ENCODE measurements at regions not wholly inside any gene's neighbourhood (a gene's known extent, or its start where the extent isn't known, plus 50 kb on each side); places are given as distances from the start of the nearest gene placed in this dataset.
"Not testable (repeated sequence)": the region's sequence is repeated elsewhere in the genome, so short reads cannot be mapped to it uniquely, and the experiment has no call there.

DNA sequence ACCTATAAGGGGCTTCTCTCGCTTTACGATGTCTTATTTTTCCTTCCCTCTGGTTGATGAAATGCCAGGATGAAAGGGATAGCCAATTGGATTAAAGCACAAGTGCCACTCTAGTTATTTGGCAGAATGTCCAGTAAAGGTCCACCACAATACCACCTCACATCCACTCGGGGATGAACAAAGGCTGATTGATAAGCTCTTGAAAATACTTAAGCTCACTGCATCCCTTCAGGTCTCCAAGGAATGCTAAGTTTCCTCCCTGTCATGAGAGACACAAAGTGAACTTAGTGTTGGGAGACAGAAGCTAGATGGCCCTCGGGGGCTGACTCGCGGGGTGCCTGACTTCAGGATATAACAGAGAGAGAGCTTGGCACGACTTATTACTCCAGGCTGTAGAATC, 185.9 kb upstream of the ZNF644 start:
- not testable (repeated sequence) for H3K27ac Mint-ChIP-seq

DNA sequence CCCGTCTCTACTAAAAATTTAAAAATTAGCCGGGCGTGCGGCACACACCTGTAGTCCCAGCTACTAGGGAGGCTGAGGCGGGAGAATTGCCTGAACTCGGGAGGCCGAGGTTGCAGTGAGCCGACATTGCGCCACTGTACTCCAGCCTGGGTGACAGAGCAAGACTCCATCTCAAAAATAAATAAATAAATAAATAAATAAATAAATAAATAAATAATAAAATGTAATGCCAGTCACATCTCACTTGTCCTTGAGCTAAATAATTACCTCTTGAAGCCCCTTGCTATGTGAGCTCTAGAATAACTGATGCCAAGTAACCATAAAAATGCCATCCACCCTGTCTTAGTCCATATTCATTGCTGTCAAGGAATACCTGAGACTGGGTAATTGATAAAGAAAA, 182.3 kb upstream of the ZNF644 start:
- H3K4me3 Mint-ChIP-seq; ATAC-seq (replicated peaks); H3K36me3 Mint-ChIP-seq; H3K27ac Mint-ChIP-seq; H3K4me1 Mint-ChIP-seq; DNase-seq; H3K9me3 Mint-ChIP-seq: not testable (repeated sequence)
- peaks cover 19 to 42% of the 10 kb centered on the region in 2 donors for H3K27me3 Mint-ChIP-seq

More for the DNA sequence above, 185.9 kb upstream of the ZNF644 start:
- H3K4me3 Mint-ChIP-seq; H3K9me3 Mint-ChIP-seq; ATAC-seq (replicated peaks); H3K4me1 Mint-ChIP-seq; DNase-seq; H3K36me3 Mint-ChIP-seq: not testable (repeated sequence)
- H3K27me3 Mint-ChIP-seq = peaks cover 22 to 32% of the 10 kb centered on the region in 2 donors

- no peak overlapping the region for H3K4me3 Mint-ChIP-seq
- no peak overlapping the region for H3K27ac Mint-ChIP-seq
- ATAC-seq (replicated peaks) = no peak
- no peaks in the 10 kb centered on the region for H3K9me3 Mint-ChIP-seq
- no peak for DNase-seq
- H3K27me3 Mint-ChIP-seq = peaks cover 13 to 39% of the 10 kb centered on the region in 2 donors
- H3K36me3 Mint-ChIP-seq = no peaks in the 10 kb centered on the region
- no peaks in the 10 kb centered on the region for H3K4me1 Mint-ChIP-seq
Measured at GRCh38 chr1:91201694-91202093, 179.9 kb upstream of the ZNF644 start.

DNA sequence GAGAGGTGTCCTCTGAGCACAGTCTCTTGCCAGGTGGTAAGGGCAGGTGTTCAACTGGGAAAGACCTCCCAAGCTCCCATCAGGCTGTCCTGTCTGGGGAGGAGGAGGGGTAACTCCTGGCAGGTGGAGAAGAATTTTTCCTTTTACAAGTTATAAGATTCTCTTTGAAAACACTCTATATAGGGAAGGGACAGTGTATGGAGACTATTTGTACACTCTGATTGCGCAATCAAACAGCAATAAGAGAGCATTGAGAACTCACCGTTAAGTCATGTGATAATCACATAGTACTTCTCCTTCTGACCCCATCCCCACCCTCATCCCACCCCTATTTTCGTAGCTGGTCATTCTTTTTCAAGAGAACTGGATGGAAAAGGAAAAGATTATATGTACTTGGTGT, 179.3 kb upstream of the ZNF644 start:
- ATAC-seq (replicated peaks) = no peak
- Mint-ChIP-seq H3K27me3 (peaks cover 13 to 42% of the 10 kb centered on the region in 2 donors), H3K9me3 (no peaks in the 10 kb centered on the region), H3K4me3 (no peak overlapping the region), H3K4me1 (no peaks in the 10 kb centered on the region), H3K27ac (no peak overlapping the region), H3K36me3 (no peaks in the 10 kb centered on the region)
- DNase-seq = no peak

- Mint-ChIP-seq H3K4me3 (no peak overlapping the region), H3K4me1 (no peaks in the 10 kb centered on the region), H3K27me3 (peaks cover 13 to 42% of the 10 kb centered on the region in 2 donors), H3K36me3 (no peaks in the 10 kb centered on the region), H3K9me3 (no peaks in the 10 kb centered on the region), H3K27ac (no peak overlapping the region)
- DNase-seq (no peak), ATAC-seq (replicated peaks) (no peak)
Measured at GRCh38 chr1:91200675-91201074, 178.8 kb upstream of the ZNF644 start.

- Mint-ChIP-seq H3K27ac (no peak overlapping the region), H3K36me3 (no peaks in the 10 kb centered on the region), H3K4me3 (no peak overlapping the region), H3K27me3 (peaks cover 9 to 36% of the 10 kb centered on the region in 2 donors), H3K9me3 (no peaks in the 10 kb centered on the region), H3K4me1 (no peaks in the 10 kb centered on the region)
- ATAC-seq (replicated peaks) (no peak), DNase-seq (no peak)
Measured at GRCh38 chr1:91199988-91200387, 178.2 kb upstream of the ZNF644 start.

DNA sequence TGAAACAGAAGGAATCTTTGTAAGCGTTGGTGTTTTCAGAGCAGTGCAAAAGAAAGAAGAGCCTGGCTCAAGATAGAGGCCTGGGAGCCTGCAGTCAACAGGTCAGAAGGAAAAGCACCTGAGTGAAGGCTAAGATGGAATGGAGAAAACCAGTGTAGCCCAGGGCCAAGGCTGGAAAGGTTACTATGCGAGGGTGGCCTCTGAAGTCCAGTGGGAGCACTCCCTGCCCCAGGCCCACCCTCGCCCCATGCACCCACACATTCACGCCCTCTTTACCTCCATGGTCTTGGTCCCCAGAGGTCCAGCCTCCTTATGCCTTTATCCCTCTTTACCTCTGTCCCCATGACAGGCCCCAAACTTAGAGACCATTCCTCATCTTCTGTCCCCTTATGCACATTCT, 169.2 kb upstream of the ZNF644 start:
- DNase-seq (no peak), ATAC-seq (replicated peaks) (no peak)
- Mint-ChIP-seq H3K4me3 (no peak overlapping the region), H3K27ac (no peak overlapping the region), H3K36me3 (no peaks in the 10 kb centered on the region), H3K27me3 (peaks cover 23 to 31% of the 10 kb centered on the region in 2 donors), H3K4me1 (no peaks in the 10 kb centered on the region), H3K9me3 (peaks cover 4 to 5% of the 10 kb centered on the region in 2 donors)

- H3K4me3 Mint-ChIP-seq = no peak overlapping the region
- no peak overlapping the region for H3K27ac Mint-ChIP-seq
- peaks cover 23 to 42% of the 10 kb centered on the region in 2 donors for H3K27me3 Mint-ChIP-seq
Measured at GRCh38 chr1:91189096-91189495, 167.3 kb upstream of the ZNF644 start.

DNA sequence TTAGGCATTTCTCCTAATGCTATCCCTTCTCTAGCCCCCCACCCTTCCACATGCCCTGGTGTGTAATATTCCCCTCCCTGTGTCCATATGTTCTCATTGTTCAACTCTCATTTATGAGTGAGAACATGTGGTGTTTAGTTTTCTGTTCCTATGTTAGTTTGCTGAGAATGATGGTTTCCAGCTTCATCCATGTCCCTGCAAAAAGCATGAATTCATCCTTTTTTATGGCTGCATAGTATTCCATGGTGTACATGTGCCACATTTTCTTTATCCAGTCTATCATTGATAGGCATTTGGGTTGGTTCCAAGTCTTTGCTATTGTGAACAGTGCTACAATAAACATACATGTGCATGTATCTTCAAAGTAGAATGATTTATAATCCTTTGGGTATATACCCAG, 161.0 kb upstream of the ZNF644 start:
- peaks cover 15 to 20% of the 10 kb centered on the region in 2 donors for H3K9me3 Mint-ChIP-seq
- H3K27me3 Mint-ChIP-seq = peaks cover 13 to 48% of the 10 kb centered on the region in 2 donors
- not testable (repeated sequence) for H3K4me1 Mint-ChIP-seq; ATAC-seq (replicated peaks); DNase-seq; H3K4me3 Mint-ChIP-seq; H3K27ac Mint-ChIP-seq; H3K36me3 Mint-ChIP-seq

More at GRCh38 chr1:91189096-91189495, 167.3 kb upstream of the ZNF644 start:
- Mint-ChIP-seq H3K36me3 (peaks cover 0 to 3% of the 10 kb centered on the region in 2 donors), H3K4me1 (no peaks in the 10 kb centered on the region), H3K9me3 (peaks cover 11 to 12% of the 10 kb centered on the region in 2 donors)
- DNase-seq (no peak), ATAC-seq (replicated peaks) (no peak)

DNA sequence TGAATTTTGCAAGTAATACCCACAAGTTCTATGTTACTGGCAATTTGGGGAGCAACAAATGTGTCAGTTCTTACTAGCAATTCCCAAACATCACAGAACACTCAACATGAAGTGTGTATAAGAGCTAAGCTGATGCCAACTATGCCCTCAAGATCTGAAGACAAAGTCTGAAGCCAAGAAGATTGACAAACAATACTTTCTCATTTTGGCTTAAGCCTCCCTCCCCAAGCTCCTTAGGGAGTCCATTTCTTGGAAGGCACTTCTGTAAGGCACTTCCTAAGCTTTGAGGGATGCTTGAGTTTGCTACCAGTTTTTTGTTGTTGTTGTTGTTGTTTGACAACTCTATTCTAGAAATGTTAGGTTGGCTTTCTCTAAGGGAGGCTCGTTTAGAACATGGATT, 154.4 kb upstream of the ZNF644 start:
- no peaks in the 10 kb centered on the region for H3K4me1 Mint-ChIP-seq
- ATAC-seq (replicated peaks) (no peak), DNase-seq (no peak)
- no peaks in the 10 kb centered on the region for H3K36me3 Mint-ChIP-seq
- no peak overlapping the region for H3K4me3 Mint-ChIP-seq
- H3K9me3 Mint-ChIP-seq = no peaks in the 10 kb centered on the region
- peaks cover 27 to 57% of the 10 kb centered on the region in 2 donors for H3K27me3 Mint-ChIP-seq
- no peak overlapping the region for H3K27ac Mint-ChIP-seq

GRCh38 chr1:91174734-91175133, 152.9 kb upstream of the ZNF644 start:
- Mint-ChIP-seq H3K27ac (no peak overlapping the region), H3K9me3 (no peaks in the 10 kb centered on the region), H3K4me3 (no peak overlapping the region), H3K27me3 (peaks cover 27 to 49% of the 10 kb centered on the region in 2 donors), H3K4me1 (no peaks in the 10 kb centered on the region), H3K36me3 (no peaks in the 10 kb centered on the region)
- DNase-seq (no peak), ATAC-seq (replicated peaks) (no peak)

GRCh38 chr1:91173346-91173890, 151.6 kb upstream of the ZNF644 start:
- Mint-ChIP-seq H3K9me3 (no peaks in the 10 kb centered on the region), H3K27me3 (peaks cover 27 to 49% of the 10 kb centered on the region in 2 donors), H3K4me1 (no peaks in the 10 kb centered on the region), H3K4me3 (no peak overlapping the region), H3K27ac (no peak overlapping the region), H3K36me3 (no peaks in the 10 kb centered on the region)
- ATAC-seq (replicated peaks) = no peak
- DNase-seq = no peak

- H3K4me1 Mint-ChIP-seq = no peaks in the 10 kb centered on the region
- no peak overlapping the region for H3K4me3 Mint-ChIP-seq
- no peaks in the 10 kb centered on the region for H3K36me3 Mint-ChIP-seq
Measured at GRCh38 chr1:91172541-91172940, 150.7 kb upstream of the ZNF644 start.

DNA sequence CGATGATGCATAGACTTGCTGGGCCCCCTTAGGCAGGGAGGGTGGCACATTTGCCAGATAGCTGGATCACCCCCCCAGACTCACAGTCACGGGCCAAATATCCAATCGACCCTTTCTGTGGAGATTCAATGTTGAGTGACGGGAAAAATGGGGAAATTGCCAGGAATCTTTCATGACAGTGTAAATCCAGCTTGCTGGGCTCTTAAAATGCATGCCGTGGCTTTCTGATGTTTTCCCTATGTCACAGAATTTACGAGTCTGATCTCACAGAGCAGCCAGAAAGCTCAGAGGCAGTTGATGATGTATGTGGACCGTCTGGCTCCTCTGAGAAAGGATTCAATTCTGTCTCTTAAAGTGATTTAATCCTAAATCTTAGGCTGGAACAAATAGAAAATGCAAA, 150.1 kb upstream of the ZNF644 start:
- ATAC-seq (replicated peaks) = no peak
- no peak overlapping the region for H3K4me3 Mint-ChIP-seq
- H3K36me3 Mint-ChIP-seq = no peaks in the 10 kb centered on the region
- H3K4me1 Mint-ChIP-seq = no peaks in the 10 kb centered on the region
- no peak for DNase-seq
- peaks cover 27 to 55% of the 10 kb centered on the region in 2 donors for H3K27me3 Mint-ChIP-seq
- H3K9me3 Mint-ChIP-seq = no peaks in the 10 kb centered on the region
- no peak overlapping the region for H3K27ac Mint-ChIP-seq

More at GRCh38 chr1:91172541-91172940, 150.7 kb upstream of the ZNF644 start:
- Mint-ChIP-seq H3K9me3 (no peaks in the 10 kb centered on the region), H3K27ac (no peak overlapping the region), H3K27me3 (peaks cover 27 to 55% of the 10 kb centered on the region in 2 donors)
- no peak for DNase-seq
- no peak for ATAC-seq (replicated peaks)

GRCh38 chr1:91170571-91170970, 148.7 kb upstream of the ZNF644 start:
- no peak for ATAC-seq (replicated peaks)
- Mint-ChIP-seq H3K4me3 (no peak overlapping the region), H3K9me3 (no peaks in the 10 kb centered on the region), H3K27ac (no peak overlapping the region), H3K36me3 (no peaks in the 10 kb centered on the region), H3K4me1 (no peaks in the 10 kb centered on the region), H3K27me3 (peaks cover 27 to 41% of the 10 kb centered on the region in 2 donors)
- no peak for DNase-seq
